ENCODE measurements at regions not wholly inside any gene's neighbourhood (a gene's known extent, or its start where the extent isn't known, plus 50 kb on each side); places are given as distances from the start of the nearest gene placed in this dataset.

DNA sequence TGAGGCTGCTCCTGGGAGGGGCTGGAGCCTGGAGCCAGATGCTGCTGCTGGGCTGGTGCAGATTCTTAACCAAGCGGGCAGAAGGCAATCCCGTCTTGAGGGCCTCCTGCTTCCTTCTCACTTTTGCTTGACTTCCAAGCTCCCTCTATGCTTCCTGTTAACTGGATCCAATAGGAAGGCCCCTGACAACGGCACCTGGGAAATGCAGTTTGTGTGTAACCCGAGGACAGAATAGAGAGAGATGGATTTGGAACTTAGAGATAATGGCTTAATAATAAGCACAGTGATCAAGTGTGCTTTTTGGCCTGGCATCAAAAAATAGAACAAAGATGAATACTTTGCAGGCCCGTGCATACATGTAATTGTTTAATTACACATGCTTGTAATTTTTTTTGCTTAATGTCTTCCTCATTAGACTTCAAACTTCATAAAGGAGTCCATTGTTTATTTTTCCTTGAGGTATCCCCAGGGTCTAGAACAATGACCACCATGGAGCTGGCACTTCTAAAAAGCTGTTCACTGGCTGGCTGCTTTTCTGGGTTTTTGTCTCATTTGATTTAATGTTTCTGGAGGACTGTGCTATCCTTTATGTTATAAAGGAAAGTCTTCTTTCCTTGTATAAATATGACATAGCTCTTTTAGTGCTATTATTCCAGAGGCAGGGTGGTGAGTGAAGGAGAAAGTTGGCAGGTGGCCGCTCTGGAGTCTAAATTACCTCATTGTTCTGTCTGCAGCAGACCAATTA is 63.3 kb upstream of the MITF start:
- TF ChIP-seq, protein P1, sequence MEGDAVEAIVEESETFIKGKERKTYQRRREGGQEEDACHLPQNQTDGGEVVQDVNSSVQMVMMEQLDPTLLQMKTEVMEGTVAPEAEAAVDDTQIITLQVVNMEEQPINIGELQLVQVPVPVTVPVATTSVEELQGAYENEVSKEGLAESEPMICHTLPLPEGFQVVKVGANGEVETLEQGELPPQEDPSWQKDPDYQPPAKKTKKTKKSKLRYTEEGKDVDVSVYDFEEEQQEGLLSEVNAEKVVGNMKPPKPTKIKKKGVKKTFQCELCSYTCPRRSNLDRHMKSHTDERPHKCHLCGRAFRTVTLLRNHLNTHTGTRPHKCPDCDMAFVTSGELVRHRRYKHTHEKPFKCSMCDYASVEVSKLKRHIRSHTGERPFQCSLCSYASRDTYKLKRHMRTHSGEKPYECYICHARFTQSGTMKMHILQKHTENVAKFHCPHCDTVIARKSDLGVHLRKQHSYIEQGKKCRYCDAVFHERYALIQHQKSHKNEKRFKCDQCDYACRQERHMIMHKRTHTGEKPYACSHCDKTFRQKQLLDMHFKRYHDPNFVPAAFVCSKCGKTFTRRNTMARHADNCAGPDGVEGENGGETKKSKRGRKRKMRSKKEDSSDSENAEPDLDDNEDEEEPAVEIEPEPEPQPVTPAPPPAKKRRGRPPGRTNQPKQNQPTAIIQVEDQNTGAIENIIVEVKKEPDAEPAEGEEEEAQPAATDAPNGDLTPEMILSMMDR (IDR thresholded peaks at IDR 0.05): no peak
- H3K36me3 ChIP-seq: no peaks in the 10 kb centered on the region
- no peaks in the 10 kb centered on the region for H3K9me3 ChIP-seq
- no peak overlapping the region for H3K27ac ChIP-seq
- no peak overlapping the region for H3K4me3 ChIP-seq (ENCODE audit: low read depth in 1 of 2, low read length in 1 of 2)
- H3K4me1 ChIP-seq (ENCODE audit: control insufficient read depth in 1 of 2, insufficient read depth in 1 of 2, low read depth in 1 of 2, low read length in 1 of 2): no peaks in the 10 kb centered on the region
- peaks cover 15% of the 10 kb centered on the region for H3K27me3 ChIP-seq

- Histone ChIP-seq H3K27ac (no peak overlapping the region), H3K27me3 (peaks cover 15% of the 10 kb centered on the region), H3K9me3 (no peaks in the 10 kb centered on the region), H3K4me1 (ENCODE audit: control insufficient read depth in 1 of 2, insufficient read depth in 1 of 2, low read depth in 1 of 2, low read length in 1 of 2) (no peaks in the 10 kb centered on the region), H3K36me3 (no peaks in the 10 kb centered on the region), H3K4me3 (ENCODE audit: low read depth in 1 of 2, low read length in 1 of 2) (no peak overlapping the region)
- TF ChIP-seq, protein P1 (IDR thresholded peaks at IDR 0.05): no peak
Measured at GRCh38 chr3:69674752-69675151, 64.5 kb upstream of the MITF start.

DNA sequence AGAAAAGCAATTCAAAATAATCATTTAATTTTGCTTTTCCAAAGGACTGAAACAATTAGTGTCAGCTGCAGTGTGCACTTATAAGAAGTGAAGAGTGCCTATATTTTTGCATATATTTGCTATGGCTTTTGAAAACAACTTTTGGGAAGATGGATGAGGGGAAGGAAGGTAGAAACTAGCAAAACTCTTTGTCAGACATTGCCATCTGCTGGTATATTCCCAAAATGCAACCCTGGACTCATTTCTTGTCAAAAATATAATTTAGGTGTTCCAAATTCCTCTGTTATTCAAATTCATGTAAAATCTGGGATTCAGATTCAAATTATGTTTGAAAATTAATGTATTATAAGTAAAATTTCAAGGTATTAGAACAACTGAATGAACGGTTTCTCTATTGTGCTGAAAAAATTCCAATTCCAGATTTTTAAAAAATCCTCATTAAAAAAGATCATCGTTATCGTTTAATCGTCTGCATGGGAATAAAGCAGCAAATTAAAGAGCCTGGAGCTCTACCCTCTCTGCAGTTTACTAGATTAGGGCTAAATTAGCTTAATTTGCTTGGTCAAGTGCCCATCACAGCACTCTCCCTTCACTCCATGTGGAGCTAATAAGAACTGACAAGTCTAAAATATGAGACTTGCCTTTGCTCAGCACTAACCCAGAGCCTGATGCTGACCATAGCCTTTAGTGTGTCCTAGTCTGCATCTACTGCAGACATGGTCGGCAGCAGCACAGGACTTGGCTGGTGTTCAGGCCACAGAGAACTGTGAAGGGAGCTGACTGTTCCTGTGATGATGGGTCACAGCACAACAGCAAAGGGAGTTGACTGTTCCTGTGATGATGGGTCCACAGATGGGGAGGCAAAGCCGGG is 67.9 kb upstream of the MITF start:
- Histone ChIP-seq H3K27ac (no peak overlapping the region), H3K9me3 (no peaks in the 10 kb centered on the region), H3K4me1 (ENCODE audit: control insufficient read depth in 1 of 2, insufficient read depth in 1 of 2, low read depth in 1 of 2, low read length in 1 of 2) (no peaks in the 10 kb centered on the region), H3K36me3 (no peaks in the 10 kb centered on the region), H3K4me3 (ENCODE audit: low read depth in 1 of 2, low read length in 1 of 2) (no peak overlapping the region), H3K27me3 (no peaks in the 10 kb centered on the region)
- TF ChIP-seq, protein P1 (IDR thresholded peaks at IDR 0.05): no peak

GRCh38 chr3:69669070-69669469 is 70.2 kb upstream of the MITF start:
- TF ChIP-seq, protein P1 (IDR thresholded peaks at IDR 0.05): no peak
- Histone ChIP-seq H3K4me1 (ENCODE audit: control insufficient read depth in 1 of 2, insufficient read depth in 1 of 2, low read depth in 1 of 2, low read length in 1 of 2) (no peaks in the 10 kb centered on the region), H3K27me3 (no peaks in the 10 kb centered on the region), H3K4me3 (ENCODE audit: low read depth in 1 of 2, low read length in 1 of 2) (no peak overlapping the region), H3K27ac (no peak overlapping the region), H3K36me3 (no peaks in the 10 kb centered on the region), H3K9me3 (no peaks in the 10 kb centered on the region)

DNA sequence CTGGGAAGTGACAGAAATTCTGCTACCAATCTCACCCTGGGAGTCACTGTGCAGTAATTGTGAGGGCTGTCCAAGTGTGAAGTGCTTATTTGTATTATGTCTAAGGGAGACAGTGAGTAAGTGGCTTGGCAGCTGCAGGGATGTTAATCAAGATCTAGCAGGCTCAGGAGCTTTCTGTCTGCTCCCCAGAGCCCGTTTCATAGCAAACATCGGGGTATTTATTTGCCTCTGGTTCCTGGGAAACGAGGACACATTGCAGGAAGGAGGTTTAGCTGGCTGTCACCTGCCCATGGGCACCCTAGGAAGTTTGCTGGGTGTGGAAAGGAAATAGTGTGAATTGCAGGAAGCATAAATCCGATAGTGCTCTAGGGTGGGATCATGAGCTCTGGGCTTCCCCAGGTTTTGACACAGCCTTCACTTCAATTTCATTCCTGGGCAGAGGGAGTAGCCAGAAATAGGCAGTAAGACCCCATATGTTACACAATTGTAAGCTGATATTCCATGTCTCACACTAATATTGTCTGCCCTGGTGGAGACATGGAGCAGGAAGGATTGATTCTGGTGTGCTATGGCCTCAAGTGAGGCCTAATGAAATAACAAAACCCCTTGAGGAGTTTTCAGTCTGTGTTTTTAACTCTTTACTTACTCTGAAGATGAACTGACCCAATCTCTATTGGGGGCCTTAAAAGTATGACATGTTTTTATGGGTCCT is 74.1 kb upstream of the MITF start:
- Histone ChIP-seq H3K36me3 (no peaks in the 10 kb centered on the region), H3K27me3 (no peaks in the 10 kb centered on the region)

More for the DNA sequence above, 74.1 kb upstream of the MITF start:
- no peak overlapping the region for H3K4me3 ChIP-seq (ENCODE audit: low read depth in 1 of 2, low read length in 1 of 2)
- H3K9me3 ChIP-seq: no peaks in the 10 kb centered on the region
- no peaks in the 10 kb centered on the region for H3K4me1 ChIP-seq (ENCODE audit: control insufficient read depth in 1 of 2, insufficient read depth in 1 of 2, low read depth in 1 of 2, low read length in 1 of 2)
- TF ChIP-seq, protein P1 (IDR thresholded peaks at IDR 0.05): no peak
- no peak overlapping the region for H3K27ac ChIP-seq

All from neutrophil (primary cell).